ENCODE measurements at regions not wholly inside any gene's neighbourhood (a gene's known extent, or its start where the extent isn't known, plus 50 kb on each side); places are given as distances from the start of the nearest gene placed in this dataset.

GRCh38 chr11:71354394-71355105, 93.6 kb downstream of the DHCR7 start:
- no peak for FAIRE-seq
- no peaks in the 10 kb centered on the region for H3K36me3 ChIP-seq (ENCODE audit: control insufficient read depth in 2 of 2, extremely low read depth in 1 of 2, insufficient read depth in 2 of 2, low read length in 2 of 2)
- no peak overlapping the region for H3K4me3 ChIP-seq (ENCODE audit: control insufficient read depth in 2 of 3, extremely low read depth in 1 of 3, insufficient read depth in 2 of 3, low read depth in 1 of 3, low read length in 3 of 3)
- DNase-seq (ENCODE audit: low read depth, low spot score), result no peak
- TF ChIP-seq, protein P1, sequence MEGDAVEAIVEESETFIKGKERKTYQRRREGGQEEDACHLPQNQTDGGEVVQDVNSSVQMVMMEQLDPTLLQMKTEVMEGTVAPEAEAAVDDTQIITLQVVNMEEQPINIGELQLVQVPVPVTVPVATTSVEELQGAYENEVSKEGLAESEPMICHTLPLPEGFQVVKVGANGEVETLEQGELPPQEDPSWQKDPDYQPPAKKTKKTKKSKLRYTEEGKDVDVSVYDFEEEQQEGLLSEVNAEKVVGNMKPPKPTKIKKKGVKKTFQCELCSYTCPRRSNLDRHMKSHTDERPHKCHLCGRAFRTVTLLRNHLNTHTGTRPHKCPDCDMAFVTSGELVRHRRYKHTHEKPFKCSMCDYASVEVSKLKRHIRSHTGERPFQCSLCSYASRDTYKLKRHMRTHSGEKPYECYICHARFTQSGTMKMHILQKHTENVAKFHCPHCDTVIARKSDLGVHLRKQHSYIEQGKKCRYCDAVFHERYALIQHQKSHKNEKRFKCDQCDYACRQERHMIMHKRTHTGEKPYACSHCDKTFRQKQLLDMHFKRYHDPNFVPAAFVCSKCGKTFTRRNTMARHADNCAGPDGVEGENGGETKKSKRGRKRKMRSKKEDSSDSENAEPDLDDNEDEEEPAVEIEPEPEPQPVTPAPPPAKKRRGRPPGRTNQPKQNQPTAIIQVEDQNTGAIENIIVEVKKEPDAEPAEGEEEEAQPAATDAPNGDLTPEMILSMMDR (optimal IDR thresholded peaks at IDR 0.05 in 1 of 3, IDR thresholded peaks at IDR 0.05 in 1 of 3, conservative IDR thresholded peaks at IDR 0.05 in 1 of 3; ENCODE audit: extremely low read depth in 1 of 3, insufficient read depth in 2 of 3, low read length in 3 of 3), result no peak
- TF ChIP-seq EZH2 (IDR thresholded peaks at IDR 0.05; ENCODE audit: low read length), result no peak
- no peak overlapping the region for H2AFZ ChIP-seq (ENCODE audit: control insufficient read depth, low read length)
- H4K20me1 ChIP-seq (ENCODE audit: control insufficient read depth, extremely low read depth, insufficient read depth, low read length), result no peaks in the 10 kb centered on the region
- no peak overlapping the region for H3K27ac ChIP-seq (ENCODE audit: control insufficient read depth, insufficient read depth, low read length)
- H3K27me3 ChIP-seq (ENCODE audit: control insufficient read depth, extremely low read depth, insufficient read depth, low read length), result peaks cover 4% of the 10 kb centered on the region
- no peaks in the 10 kb centered on the region for H3K79me2 ChIP-seq (ENCODE audit: control insufficient read depth, insufficient read depth, low read length)
- H3K4me1 ChIP-seq (ENCODE audit: control insufficient read depth, extremely low read depth, insufficient read depth, low read length), result no peaks in the 10 kb centered on the region
- H3K9ac ChIP-seq (ENCODE audit: control insufficient read depth, extremely low read depth, insufficient read depth, low read length), result no peak overlapping the region
- no peaks in the 10 kb centered on the region for H3K9me3 ChIP-seq (ENCODE audit: control insufficient read depth, low read depth, low read length)
- H3K4me2 ChIP-seq (ENCODE audit: control insufficient read depth, extremely low read depth, insufficient read depth, low read depth, low read length), result no peak overlapping the region
- dilution Hi-C loops (cut with MboI; ENCODE audit: extremely low pct_ligation_motif_present, low sequenced_read_pairs), result no loop called here
- no peaks in the 10 kb centered on the region for H3K9me1 ChIP-seq (ENCODE audit: control insufficient read depth, extremely low read depth, insufficient read depth, low read length)

- Histone ChIP-seq H4K20me1 (ENCODE audit: control insufficient read depth, extremely low read depth, insufficient read depth, low read length) (no peaks in the 10 kb centered on the region), H3K27ac (ENCODE audit: control insufficient read depth, insufficient read depth, low read length) (no peak overlapping the region), H2AFZ (ENCODE audit: control insufficient read depth, low read length) (no peak overlapping the region), H3K4me3 (ENCODE audit: control insufficient read depth in 2 of 3, extremely low read depth in 1 of 3, insufficient read depth in 2 of 3, low read depth in 1 of 3, low read length in 3 of 3) (no peak overlapping the region), H3K36me3 (ENCODE audit: control insufficient read depth in 2 of 2, extremely low read depth in 1 of 2, insufficient read depth in 2 of 2, low read length in 2 of 2) (no peaks in the 10 kb centered on the region), H3K9me3 (ENCODE audit: control insufficient read depth, low read depth, low read length) (no peaks in the 10 kb centered on the region), H3K4me2 (ENCODE audit: control insufficient read depth, extremely low read depth, insufficient read depth, low read depth, low read length) (no peak overlapping the region), H3K4me1 (ENCODE audit: control insufficient read depth, extremely low read depth, insufficient read depth, low read length) (no peaks in the 10 kb centered on the region), H3K9ac (ENCODE audit: control insufficient read depth, extremely low read depth, insufficient read depth, low read length) (no peak overlapping the region), H3K27me3 (ENCODE audit: control insufficient read depth, extremely low read depth, insufficient read depth, low read length) (peaks cover 8% of the 10 kb centered on the region), H3K79me2 (ENCODE audit: control insufficient read depth, insufficient read depth, low read length) (no peaks in the 10 kb centered on the region), H3K9me1 (ENCODE audit: control insufficient read depth, extremely low read depth, insufficient read depth, low read length) (no peaks in the 10 kb centered on the region)
- dilution Hi-C loops (cut with MboI; ENCODE audit: extremely low pct_ligation_motif_present, low sequenced_read_pairs), result no loop called here
- DNase-seq (ENCODE audit: low read depth, low spot score) (no peak), FAIRE-seq (no peak)
- TF ChIP-seq, protein P1 (optimal IDR thresholded peaks at IDR 0.05 in 1 of 3, IDR thresholded peaks at IDR 0.05 in 1 of 3, conservative IDR thresholded peaks at IDR 0.05 in 1 of 3; ENCODE audit: extremely low read depth in 1 of 3, insufficient read depth in 2 of 3, low read length in 3 of 3), result no peak
- TF ChIP-seq EZH2 (IDR thresholded peaks at IDR 0.05; ENCODE audit: low read length), result no peak
Measured at GRCh38 chr11:71352748-71353147, 95.4 kb downstream of the DHCR7 start.
